ENCODE measurements at regions not wholly inside any gene's neighbourhood (a gene's known extent, or its start where the extent isn't known, plus 50 kb on each side); places are given as distances from the start of the nearest gene placed in this dataset.

- Histone ChIP-seq H3K9ac (replicated peaks; ENCODE audit: extremely low read depth, insufficient read depth, low read length) (no peak overlapping the region), H3K36me3 (ENCODE audit: control insufficient read depth in 2 of 2, extremely low read depth in 1 of 2, insufficient read depth in 2 of 2, low read length in 2 of 2) (no peaks in the 10 kb centered on the region), H3K27me3 (ENCODE audit: control insufficient read depth in 2 of 2, insufficient read depth in 2 of 2, low read length in 2 of 2) (no peaks in the 10 kb centered on the region), H3K9me1 (replicated peaks; ENCODE audit: control insufficient read depth, extremely low read depth, insufficient read depth, low read length) (no peaks in the 10 kb centered on the region), H3K9me3 (replicated peaks; ENCODE audit: control insufficient read depth, insufficient read depth, low read length) (no peaks in the 10 kb centered on the region), H2AFZ (ENCODE audit: low read depth, low read length) (no peak overlapping the region), H3K27ac (ENCODE audit: insufficient read depth, low read depth, low read length) (no peak overlapping the region), H3K4me3 (replicated peaks in 1 of 3; ENCODE audit: insufficient read depth in 1 of 3, low read depth in 1 of 3, low read length in 3 of 3) (no peak overlapping the region), H3K4me2 (ENCODE audit: insufficient read depth, low read length) (no peak overlapping the region), H3K4me1 (ENCODE audit: control insufficient read depth, extremely low read depth, insufficient read depth, low read length) (no peaks in the 10 kb centered on the region), H4K20me1 (replicated peaks; ENCODE audit: control insufficient read depth, extremely low read depth, insufficient read depth, low read length) (no peaks in the 10 kb centered on the region), H3K79me2 (ENCODE audit: control insufficient read depth, insufficient read depth, low read length) (no peaks in the 10 kb centered on the region)
- intact Hi-C loops (cut with micrococcal nuclease): loop anchor here (5.0 kb wide), 1 partner anchor 277 kb away; no protein-coding TSS in a partner anchor
- TF ChIP-seq JUN (IDR thresholded peaks at IDR 0.05; ENCODE audit: borderline replicate concordance, insufficient read depth, insufficient read length, low read depth) (no peak), FOS (IDR thresholded peaks at IDR 0.05; ENCODE audit: borderline replicate concordance, insufficient read depth, low read length) (no peak), POLR2AphosphoS5 (IDR thresholded peaks at IDR 0.05; ENCODE audit: insufficient read depth, low read depth, low read length) (no peak), GATA2 (IDR thresholded peaks at IDR 0.05; ENCODE audit: insufficient read depth, insufficient read length, low read depth, low read length) (no peak), EZH2 (IDR thresholded peaks at IDR 0.05; ENCODE audit: borderline replicate concordance, low read depth, low read length, severe bottlenecking) (no peak), MAX (IDR thresholded peaks at IDR 0.05; ENCODE audit: insufficient read depth, insufficient read length) (no peak), POLR2A (IDR thresholded peaks at IDR 0.05; ENCODE audit: low read depth, low read length) (no peak), CTCF (IDR thresholded peaks at IDR 0.05; ENCODE audit: extremely low read depth in 1 of 2, insufficient read depth in 1 of 2, low read depth in 1 of 2, low read length in 2 of 2) (no peak), MYC (IDR thresholded peaks at IDR 0.05; ENCODE audit: low read depth, low read length) (no peak)
- ChIA-PET CTCF (interaction anchor here (1.2 to 1.3 kb wide), 2 partner anchors 12 to 95 kb away, joined by 3 to 4 read pairs; no protein-coding TSS in a partner anchor), POLR2A (no interaction called here)
- no TSS peak for BruUV-seq (replicated peaks)
- DNase-seq (ENCODE audit: low read depth, low spot score) (no peak), FAIRE-seq (no peak)
- dilution Hi-C loops (cut with MboI; ENCODE audit: extremely low pct_ligation_motif_present, low sequenced_read_pairs): no loop called here
These were observed 95.5 kb upstream of the MSX1 start for GRCh38 chr4:4763822-4764557.

Measured in endothelial cell of umbilical vein (primary cell).